Hematopoietic multipotent progenitor cell treated with erythropoietin and hydrocortisone succinate and interleukin-3 and kit ligand, for 15 days (in vitro differentiated cells): ENCODE measurements at regions not wholly inside any gene's neighbourhood (a gene's known extent, or its start where the extent isn't known, plus 50 kb on each side); places are given as distances from the start of the nearest gene placed in this dataset.

Experiments
- DNase-seq: peaks from one replicate; pipeline ENCODE4 v3.0.0-alpha.2; 2015; ENCODE audit warnings: low spot score

DNA sequence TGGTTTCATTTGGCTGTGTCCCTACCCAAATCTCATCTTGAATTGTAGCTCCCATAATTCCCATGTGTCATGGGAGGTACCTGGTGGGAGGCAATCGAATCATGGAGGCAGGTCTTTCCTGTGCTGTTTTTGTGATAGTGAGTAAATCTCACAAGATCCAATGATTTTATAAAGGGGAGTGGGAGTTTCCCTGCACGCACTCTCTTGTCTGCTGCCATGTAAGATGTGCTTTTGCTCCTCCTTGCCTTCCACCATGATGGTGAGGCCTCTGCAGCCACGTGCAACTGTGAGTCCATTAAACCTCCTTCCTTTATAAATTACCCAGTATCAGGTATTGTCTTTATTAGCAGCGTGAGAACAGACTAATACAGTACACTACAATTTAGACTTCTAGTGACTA, 67.5 kb upstream of the LINC01488 start:
- DNase-seq = no peak

DNA sequence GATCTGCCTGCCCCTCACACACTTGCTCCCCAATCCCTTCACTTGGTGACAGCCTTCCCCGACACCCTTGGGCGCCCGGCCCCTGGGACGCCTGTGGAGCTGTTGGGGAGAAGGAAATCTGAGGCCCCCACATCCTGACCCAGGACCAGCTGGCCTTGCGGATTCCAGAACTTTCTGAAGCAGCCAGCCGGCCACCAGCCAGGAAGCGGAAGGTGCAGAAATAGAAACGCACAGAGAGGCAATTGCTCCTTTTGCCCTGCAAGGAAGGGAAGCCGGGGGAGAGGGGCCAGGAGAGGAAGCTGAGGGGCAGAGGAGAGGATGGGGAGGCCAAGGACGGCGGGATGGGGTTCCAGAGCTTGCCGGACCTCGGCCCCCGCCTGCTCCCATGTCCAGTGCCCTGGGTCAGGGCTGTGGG, 66.7 kb upstream of the LINC01488 start:
- DNase-seq = no peak

DNA sequence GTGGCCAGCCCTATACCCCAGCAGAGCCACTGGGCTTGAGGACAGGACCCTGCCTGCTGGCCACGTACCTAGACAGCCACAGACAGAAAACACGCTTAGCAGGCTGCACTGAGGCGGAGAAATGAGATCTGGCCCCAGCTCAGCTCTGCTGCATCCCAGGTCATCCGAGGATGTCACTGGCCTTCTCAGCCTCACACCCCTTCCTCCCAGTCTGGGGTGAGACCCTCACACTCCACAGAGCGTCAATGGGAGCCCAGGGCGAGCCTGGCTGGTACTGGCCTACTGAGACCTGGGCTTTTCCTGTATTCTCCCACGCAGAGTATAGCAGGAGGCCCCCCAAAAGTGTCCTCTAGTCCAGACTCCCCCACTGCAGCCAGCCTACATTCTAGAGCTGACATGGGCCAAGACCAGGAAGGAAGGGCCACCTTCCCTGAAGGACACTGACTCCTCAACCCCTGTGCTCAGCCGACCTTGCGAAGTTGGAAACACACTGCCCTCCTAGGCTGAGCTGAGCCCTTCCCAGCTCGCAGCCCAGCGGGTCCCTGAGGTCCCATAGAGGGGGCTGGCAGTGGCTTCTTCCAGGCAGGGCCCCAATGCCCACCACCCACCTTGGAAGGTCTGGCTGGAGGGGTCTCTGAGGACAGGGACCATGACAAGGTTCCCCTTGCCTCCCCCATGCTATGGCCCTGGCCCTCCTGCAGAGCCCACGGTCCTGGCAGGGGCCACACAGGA, 65.9 kb upstream of the LINC01488 start:
- no peak for DNase-seq

DNA sequence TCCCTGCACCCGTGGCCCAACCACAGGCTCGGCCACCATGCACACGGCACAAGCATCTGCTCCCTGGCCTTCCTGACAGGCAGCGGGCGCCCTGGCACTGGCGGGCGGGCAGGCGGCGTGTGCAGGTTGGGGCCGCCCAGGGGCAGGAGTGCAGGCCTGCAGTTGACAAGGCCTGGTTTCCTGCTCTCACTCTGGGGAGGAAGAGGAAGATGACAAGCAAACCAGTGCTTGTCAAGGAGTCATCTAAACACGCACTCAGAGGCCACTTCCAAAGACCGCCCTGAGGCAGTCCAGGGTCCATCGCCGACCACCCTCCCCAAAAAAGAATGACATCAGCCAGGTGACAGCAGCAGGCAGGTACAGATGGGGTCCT, 65.3 kb upstream of the LINC01488 start:
- DNase-seq = no peak

DNA sequence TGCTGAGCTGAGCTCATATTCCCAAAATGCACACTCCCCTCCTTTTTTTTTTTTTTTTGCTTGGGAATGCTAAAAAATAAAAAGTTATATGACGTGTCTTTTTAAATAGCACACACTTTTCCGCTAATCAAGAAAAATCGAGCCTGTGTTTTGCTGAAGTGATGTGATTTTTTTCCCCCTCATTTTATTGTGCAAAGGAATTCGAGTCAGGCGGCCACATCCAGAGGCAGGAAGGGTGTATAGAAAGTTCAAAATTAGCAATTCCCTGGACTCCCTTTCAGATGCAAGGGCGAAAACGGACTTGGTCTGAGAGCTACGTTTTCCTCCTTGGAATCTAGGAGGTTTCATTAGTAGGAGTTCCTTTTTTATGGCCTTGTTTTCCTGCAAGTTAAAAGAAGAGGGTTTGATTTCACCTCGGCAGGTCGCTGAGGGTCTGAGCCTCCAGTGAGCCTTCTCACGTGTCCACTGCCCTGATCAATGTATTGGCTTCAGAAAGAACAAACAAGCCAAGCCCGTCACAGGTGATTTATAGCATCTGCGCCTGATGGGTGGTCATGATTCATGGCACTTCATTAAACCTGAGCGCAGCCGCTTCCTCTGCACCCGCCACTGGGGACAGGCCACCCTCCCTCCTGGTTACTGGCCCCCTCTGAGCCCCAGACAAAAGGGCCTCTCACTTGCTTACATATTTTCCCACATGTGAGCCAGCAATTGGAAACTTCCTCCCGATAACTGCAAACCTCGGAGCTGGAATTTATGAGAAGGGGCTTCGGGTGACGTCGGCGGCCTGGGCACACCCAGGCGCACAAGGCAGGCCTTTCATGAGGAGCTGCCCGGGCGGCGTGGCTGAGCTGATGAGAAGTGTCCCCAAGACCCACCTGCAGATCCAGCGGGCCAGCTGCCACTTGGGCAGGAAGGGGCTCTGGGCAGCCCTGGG, 64.4 kb upstream of the LINC01488 start:
- no peak for DNase-seq

DNA sequence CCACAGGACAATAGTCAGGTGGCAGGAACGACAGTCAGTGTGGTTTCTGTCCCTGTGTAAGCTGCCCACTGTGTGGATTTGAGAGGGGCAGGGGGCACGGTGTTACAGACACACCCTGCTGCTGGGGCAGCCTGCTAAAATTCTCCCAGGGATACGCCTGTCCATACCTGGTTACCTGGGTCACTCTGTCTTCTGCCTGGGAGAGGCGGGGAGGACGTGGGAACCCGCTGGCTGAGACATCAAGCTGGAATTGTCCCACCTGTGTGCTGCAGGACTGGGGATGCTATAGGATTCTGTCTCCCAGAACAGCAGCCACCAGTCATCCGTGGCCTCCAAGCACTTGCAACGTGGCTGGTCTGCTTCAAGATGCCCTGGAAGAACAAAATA, 63.8 kb upstream of the LINC01488 start:
- no peak for DNase-seq

DNA sequence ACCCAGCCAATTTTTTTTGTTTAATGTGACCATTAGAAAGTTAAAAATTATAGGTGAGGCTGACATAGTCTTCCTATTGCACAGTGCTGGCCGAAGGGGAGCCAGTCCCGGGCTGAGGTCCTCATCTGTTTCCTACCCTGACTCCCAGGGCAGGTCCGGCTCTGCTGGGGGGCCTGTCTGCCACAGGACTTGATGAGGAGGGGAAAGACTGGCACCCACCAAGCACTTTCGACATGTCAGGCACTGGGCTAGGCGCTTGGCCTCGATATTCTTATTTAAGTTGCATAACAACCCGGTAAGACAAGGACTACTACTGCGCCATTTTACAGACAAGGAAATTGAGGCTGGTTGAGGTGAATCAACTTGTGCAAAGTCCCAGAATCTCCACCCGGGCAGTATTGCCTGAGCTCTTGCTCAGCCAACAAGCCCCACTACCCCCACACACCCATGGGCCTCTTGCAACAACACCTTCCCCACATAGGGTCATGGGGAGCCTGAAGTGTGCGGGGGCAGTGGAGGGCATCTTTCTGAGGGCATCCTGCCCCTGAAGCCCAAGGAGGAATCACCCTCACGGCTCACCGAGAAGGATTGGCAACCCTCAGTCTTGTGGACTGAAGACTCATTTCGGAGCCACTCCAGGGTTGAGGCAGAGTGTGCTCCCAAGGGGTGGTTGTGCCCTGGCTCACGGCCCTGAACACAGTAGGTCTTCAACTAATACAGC, 62.7 kb upstream of the LINC01488 start:
- DNase-seq = no peak

DNA sequence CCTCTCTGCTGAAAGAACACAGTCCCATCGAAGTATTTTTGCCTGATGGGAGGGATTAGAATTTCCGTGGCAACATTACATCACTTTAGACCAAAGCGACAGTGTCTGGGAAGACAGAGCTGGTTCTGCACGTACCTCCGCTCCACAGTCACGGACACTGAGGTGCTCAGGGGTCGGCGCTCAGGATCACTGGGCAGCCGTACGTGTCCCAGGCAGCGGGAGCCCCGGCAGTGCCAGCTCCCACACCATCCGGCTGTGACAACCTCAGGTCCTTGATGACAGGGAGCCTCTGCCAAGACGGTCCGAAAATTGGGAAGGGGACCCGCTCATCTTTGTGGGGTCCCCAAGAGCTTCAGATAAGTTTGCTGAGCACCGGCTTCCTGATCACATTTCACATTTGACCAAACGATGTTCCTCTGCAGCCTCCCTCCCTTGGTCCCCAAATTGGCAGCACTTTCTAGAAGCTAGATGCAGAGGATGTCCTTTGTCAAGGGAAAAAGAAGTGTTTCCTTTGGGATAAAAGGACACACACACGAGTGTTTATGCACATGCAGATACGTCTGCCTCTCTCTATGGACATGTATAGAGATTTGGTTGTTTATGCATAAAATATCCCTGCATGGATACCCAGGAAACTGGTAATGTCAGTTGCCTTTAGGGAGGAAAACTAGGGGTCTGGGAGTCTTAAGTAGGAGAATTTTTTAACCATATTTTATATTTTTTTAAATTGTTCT, 61.6 kb upstream of the LINC01488 start:
- DNase-seq = no peak

DNA sequence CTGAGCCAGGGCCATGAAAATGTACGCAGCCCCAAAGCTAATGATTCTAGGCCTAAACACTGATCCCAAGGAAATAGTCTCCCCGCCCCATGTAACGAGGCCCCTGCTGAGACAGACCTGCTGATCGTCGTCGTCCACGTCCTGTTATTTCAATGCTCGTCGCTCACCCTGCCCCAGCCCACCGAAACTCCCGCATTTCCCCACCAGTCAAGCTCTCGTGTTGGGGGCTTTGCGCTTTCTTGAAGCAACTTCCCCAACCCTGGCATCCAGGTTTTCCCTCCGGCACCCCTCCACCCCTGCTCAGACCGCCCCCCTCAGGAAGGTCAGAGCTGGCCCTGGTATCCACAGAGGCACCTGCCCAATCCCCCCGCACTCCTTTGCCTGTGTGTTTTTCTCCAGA, 58.8 kb upstream of the LINC01488 start:
- no peak for DNase-seq

DNA sequence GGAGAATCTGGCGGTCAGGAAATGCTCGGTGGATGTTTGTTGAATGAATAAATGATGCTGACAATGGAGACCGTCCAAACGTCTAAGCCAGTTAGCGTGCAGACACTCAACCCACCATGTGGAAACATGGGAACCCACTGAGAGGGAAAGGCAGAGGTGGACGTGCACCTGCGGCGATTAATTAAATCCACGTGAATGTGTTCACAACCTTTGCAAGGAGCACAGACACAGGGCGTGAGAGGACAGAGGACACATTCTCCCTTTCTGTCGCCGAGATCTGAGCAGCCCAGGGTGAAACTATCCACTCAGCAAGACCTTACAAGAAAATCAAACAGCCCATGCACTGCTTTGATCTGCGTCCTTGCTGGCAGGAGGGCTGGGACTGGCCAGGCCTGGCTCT, 58.3 kb upstream of the LINC01488 start:
- no peak for DNase-seq

DNA sequence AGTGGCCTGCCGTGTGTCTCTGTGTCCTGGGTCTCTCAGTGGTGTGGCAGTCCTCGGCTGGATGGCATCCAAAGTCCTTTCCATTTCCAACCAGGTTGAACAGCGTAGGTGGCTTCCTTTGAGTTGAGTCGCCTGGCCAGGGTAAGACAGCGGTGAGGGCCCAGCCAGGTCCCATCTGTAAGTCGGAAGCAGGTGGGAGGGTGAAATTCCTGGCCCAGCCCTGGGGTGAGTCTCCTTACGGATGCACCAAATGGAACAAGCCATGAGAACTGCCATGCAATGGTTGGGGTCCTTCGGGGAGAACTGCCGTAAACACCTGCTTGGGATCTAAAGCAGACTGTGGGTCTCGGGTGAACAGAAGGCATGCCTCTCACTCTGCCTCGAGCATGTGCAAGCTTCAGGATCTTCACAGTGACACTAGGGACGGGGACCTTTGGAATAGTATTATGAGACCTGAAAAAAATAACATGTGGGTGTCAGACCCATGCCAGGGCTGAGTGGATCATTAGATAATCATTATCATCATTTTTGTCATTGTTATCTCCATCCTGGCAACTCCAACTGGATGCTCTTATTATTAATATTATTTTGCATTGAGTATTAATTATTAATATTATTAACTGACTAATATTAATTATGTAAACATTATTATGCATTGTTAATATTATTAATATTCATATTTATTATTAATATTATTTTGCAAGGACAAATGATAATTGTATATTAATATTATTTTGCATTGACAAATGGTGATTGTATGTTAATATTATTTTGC, 57.7 kb upstream of the LINC01488 start:
- no peak for DNase-seq

DNA sequence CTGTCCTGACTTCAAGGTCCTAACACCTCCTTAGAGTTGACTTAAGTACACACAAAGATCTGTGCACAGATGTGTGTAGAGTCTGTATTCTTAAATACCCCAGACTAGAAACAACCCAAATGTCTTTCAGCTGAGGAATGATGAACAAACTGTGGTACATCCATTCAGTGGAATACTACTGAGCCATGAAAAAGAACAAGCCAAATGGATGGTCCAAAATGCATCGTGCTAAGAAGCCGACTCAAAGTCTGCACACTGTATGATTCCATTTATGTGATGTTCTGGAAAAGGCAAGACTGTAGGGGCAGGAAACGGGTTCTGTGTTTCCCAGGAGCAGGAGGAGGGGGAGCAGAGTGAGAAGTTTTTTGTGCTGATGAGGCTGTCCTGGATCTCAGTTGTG, 56.7 kb upstream of the LINC01488 start:
- DNase-seq = no peak

DNA sequence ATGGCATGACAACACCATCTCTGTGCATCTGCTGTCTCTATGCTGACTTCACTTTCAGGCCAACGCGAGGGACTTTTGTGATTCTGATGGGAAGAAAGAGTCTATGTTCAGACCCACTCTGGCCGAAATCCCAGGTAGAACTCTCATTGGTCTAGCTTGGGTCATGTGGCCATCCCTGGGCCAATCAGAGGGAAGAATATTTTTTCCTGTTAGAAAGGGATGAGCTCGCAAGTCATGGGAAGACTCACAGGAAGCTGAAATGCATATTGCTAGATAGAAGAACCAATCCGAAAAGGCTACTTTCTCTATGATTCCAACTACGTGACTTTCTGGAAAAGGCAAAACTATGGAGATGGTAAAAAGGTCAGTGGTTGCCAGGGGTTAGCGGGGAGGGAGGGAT, 56.0 kb upstream of the LINC01488 start:
- no peak for DNase-seq

DNA sequence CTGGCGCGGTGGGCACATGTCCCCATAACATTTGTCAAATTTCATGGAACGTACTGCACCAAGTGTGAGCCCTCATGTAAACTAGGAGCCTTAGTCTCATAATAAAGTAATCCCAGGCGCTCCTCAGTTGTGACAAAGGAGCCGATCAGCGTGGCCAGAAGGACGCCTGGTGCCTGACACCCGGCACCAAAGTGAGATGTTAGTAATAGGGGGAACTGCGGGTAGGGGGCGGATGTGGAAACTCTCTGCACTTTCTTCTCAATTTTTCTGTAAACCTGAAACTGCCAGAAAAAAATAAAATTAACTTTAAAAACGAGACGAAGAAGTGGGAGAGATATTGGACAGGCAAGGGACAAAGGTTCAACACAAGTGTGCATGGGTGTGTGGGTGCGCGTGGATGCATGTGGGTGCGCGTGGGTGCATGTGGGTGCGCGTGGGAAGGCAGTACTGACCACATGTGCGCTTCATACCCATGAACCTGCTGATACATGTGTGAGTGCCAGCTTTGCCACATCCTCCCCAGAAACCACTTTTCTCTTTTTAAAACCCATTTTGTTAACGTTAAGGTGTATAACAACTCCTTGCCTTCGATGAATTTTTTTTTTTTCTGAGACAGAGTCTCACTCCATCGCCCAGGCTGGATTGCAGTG, 55.4 kb upstream of the LINC01488 start:
- DNase-seq = no peak

DNA sequence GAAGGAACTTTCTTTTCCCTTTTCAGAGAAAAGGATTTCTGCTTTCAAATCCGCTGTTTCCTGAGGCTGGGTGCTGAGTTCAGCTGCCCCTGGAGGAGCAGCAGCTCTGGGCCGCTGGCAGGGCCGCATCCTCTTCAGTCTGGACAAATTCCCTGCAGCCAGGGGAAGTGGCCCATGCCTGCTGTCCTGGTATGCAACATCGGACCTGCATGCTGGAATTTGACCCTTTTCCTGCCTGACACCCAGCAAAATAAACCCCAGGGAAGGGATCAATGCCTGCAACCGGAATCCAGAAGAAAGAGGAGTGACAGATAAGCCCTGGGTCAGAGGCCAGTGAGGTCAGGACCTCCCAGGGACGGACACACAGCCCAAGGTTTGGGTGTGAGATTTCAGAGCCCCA, 54.1 kb upstream of the LINC01488 start:
- DNase-seq = no peak

DNA sequence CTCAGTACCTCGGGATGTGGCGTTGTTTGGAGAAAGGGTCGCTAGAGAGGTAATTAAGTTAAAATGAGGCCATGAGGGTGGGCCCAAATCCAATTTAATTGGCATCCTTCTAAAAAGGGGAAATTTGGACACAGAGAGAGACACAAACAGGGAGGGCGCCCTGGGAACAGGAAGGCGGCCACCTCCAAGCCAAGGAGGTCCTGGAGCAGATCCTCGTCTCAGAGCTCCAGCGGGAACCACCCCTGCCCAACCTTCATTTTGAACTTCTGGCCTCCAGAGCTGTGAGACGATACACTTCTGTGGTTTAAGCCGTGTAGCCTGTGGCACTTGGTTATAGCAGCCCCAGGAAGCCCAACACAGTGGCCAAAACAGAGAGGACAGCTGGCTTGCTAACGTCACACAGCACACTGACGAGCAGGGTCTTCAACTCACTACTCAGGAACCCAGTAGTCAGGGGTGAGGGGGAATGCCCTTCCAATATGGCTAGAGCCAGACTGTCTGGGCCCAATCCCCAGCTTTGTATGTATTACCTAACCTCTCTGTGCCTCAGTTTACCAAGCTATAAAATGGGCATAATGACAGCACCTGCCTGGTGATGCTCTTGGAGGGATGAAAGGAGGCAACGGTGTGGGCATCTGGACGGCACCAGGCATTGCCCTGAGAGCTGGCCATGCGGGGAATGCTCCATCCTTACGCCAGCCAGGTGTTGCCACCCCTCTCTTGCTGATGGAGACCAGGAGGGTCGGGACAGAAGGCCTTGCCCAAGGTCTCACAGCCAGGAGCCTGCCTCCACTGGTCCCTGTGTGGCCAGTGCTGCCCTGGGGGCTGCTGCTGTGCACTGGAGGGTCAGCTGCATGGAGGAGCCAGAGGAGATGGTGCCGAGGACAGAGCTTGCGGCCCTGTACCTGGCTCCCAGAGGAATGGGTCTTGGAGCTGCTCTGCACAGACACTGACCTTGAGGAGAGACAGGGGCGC, 53.3 kb upstream of the LINC01488 start:
- DNase-seq = no peak

DNA sequence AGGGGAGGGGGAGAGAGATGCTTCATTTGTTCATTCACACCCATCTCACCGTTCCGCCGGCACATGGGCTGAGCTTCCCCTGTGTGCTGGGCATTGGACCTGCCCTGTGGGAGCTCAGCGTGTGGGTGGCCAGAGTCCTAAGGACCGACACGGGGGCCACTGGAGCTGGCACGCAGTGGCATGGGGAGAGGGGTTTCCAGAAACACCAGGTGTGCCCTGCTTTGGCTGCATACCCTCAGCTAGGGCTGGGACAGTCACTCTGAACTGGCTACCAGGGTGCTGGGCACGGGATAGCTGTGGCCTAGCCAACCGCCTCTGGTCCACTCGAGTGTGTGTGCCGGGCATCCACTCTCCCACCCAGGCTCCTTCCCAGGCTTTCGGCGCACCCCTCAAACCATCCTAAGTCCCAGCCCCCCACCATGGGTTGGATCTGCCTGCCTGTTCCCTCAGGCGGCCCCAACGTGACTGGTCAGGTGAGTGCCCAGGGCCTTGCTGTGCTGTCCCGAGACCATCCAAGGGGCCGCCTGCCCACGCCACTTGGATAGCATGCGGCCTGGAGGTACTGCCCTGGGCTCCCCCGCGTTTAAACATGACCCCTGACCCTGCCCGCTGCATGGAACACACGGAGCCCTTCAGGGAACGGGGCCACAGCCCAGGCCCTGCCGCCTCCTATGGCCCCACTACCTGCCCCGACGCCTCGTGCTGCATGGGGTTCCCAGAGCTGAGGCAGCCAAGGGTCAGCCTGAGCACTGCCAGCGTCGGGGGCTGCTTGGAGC, 51.6 kb upstream of the LINC01488 start:
- DNase-seq = no peak

DNA sequence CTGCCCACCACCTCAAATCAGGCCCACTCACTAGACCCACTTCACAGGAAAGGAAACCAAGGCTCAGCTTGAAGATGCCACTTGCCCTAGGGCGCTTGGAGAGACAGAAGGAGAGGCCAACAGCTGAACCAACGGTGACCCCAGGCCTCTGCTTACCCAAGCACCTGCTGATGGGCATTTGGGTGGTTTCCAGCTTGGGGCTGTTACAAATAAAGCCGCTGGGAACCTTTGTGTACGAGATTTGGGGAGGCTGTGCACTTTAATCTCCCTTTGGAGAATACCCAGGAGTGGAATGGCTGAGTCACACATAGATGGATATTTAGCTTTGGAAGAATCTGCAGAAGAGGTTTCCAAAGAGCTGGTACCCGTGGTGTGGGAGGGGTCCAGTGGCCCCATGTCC, 50.9 kb upstream of the LINC01488 start:
- no peak for DNase-seq

DNA sequence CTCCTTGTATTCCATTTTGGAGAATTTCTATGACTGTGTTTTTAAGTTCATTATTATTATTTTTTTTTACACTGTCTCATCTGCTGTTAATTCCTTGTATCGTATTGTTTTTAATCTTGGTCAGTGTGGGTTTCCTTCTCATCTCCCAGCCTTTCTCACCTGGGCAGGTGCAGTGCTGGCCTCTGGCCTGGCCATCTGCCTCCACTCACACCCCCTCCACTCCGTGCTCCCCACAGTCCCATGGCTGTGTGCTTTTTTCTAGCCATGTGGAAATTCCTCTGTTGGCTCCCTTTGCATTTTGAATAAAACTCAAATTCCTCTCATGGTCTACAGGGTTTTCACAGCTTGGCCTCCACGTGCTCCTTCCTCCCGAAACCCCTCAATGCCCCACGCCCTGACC, 50.3 kb upstream of the LINC01488 start:
- no peak for DNase-seq
